GM23248 (cell line): ENCODE measurements at regions not wholly inside any gene's neighbourhood (a gene's known extent, or its start where the extent isn't known, plus 50 kb on each side); places are given as distances from the start of the nearest gene placed in this dataset.

Experiments
- DNase-seq: peaks from one replicate; pipeline ENCODE4 v3.0.0-alpha.2; 2015
- H2AFZ ChIP-seq: fragments of 200-600 bp; sonication (generic); 2 replicates; pipeline ENCODE4 v1.6.1; 2016; ENCODE audit warnings: antibody characterized with exemption
- H3F3A ChIP-seq: fragments of 200-600 bp; sonication (generic); 2 replicates; pipeline ENCODE4 v1.6.1; 2016; ENCODE audit warnings: mild to moderate bottlenecking, antibody characterized with exemption, mixed run types; ENCODE audit not compliant: insufficient read depth
- H3K27ac ChIP-seq: fragments of 200-600 bp; sonication (generic); 2 replicates; pipeline ENCODE4 v1.5.1; 2016; ENCODE audit warnings: mild to moderate bottlenecking
- H3K27me3 ChIP-seq: fragments of 200-600 bp; sonication (generic); replicated peaks from 2 replicates; pipeline ENCODE4 v1.6.1; 2016; ENCODE audit warnings: mild to moderate bottlenecking; ENCODE audit not compliant: insufficient read depth
- H3K36me3 ChIP-seq: fragments of 200-600 bp; sonication (generic); 2 replicates; pipeline ENCODE4 v1.6.1; 2016; ENCODE audit warnings: low read depth, mild to moderate bottlenecking
- H3K4me1 ChIP-seq: fragments of 200-600 bp; sonication (generic); 2 replicates; pipeline ENCODE4 v1.6.1; 2016; ENCODE audit warnings: mild to moderate bottlenecking; ENCODE audit not compliant: insufficient read depth
- H3K4me2 ChIP-seq: fragments of 200-600 bp; sonication (generic); one replicate; pipeline ENCODE4 v1.6.1; 2016; ENCODE audit warnings: mild to moderate bottlenecking; ENCODE audit not compliant: unreplicated experiment
- H3K4me3 ChIP-seq: fragments of 200-600 bp; sonication (generic); 2 replicates; pipeline ENCODE4 v1.5.1; 2016; ENCODE audit warnings: mild to moderate bottlenecking
- H3K79me2 ChIP-seq: fragments of 200-600 bp; sonication (generic); 2 replicates; pipeline ENCODE4 v1.6.1; 2016; ENCODE audit warnings: mild to moderate bottlenecking; ENCODE audit not compliant: insufficient read depth
- H3K9ac ChIP-seq: fragments of 200-600 bp; sonication (generic); 2 replicates; pipeline ENCODE4 v1.6.1; 2016; ENCODE audit warnings: mild to moderate bottlenecking
- H3K9me2 ChIP-seq: fragments of 200-600 bp; sonication (generic); 2 replicates; pipeline ENCODE4 v1.6.1; 2016; ENCODE audit warnings: mixed run types, mild to moderate bottlenecking, moderate library complexity; ENCODE audit not compliant: insufficient read depth
- H3K9me3 ChIP-seq: fragments of 200-600 bp; sonication (generic); one replicate; pipeline ENCODE4 v1.6.1; 2017; ENCODE audit warnings: low read depth
- H4K20me1 ChIP-seq: fragments of 200-600 bp; sonication (generic); 2 replicates; pipeline ENCODE4 v1.6.0; 2016; ENCODE audit not compliant: insufficient read depth
- EZH2 ChIP-seq: fragments of 200-600 bp; sonication (generic); IDR thresholded peaks from 2 replicates; pipeline ENCODE4 v1.6.1; 2018; ENCODE audit warnings: antibody characterized with exemption, mild to moderate bottlenecking; ENCODE audit not compliant: insufficient read depth, poor library complexity, severe bottlenecking
- EZH2phosphoT487 ChIP-seq: fragments of 200-600 bp; sonication (generic); IDR thresholded peaks from 2 replicates; pipeline ENCODE4 v1.6.1; 2018; ENCODE audit warnings: antibody characterized with exemption, moderate library complexity, mild to moderate bottlenecking, low read depth; ENCODE audit not compliant: insufficient read depth
- WGBS, 2 experiments: methylation state at CpG; one replicate each; pipeline ENCODE4 v1.1.6; 2015 to 2017; ENCODE audit warnings: low lambda C conversion rate in 2 of 2, low coverage in 1 of 2; ENCODE audit errors: missing lambda C conversion rate in 2 of 2; 5-methylcytosine and 5-hydroxymethylcytosine counted together
- in situ Hi-C: fragments of 300-500 bp; cut with MboI; formaldehyde crosslinking; loops from 2 replicates; pipeline ENCODE4 v1.15.0; 2020

GRCh38 chr10:83701799-83702198 is 437.5 kb upstream of the GHITM start:
- Histone ChIP-seq H3K27me3 (no peaks in the 10 kb centered on the region), H3K79me2 (no peaks in the 10 kb centered on the region), H4K20me1 (no peaks in the 10 kb centered on the region), H3K9ac (no peak overlapping the region), H3K4me2 (no peak overlapping the region), H3K36me3 (no peaks in the 10 kb centered on the region), H3F3A (no peaks in the 10 kb centered on the region), H2AFZ (no peak overlapping the region), H3K27ac (no peak overlapping the region), H3K9me2 (no peaks in the 10 kb centered on the region), H3K4me3 (no peak overlapping the region), H3K4me1 (no peaks in the 10 kb centered on the region), H3K9me3 (no peaks in the 10 kb centered on the region)
- in situ Hi-C loops, result no loop called here
- DNase-seq, result no peak
- TF ChIP-seq EZH2, result no peak
- TF ChIP-seq EZH2phosphoT487, result no peak
- WGBS, 2 experiments, result 36 to 39% methylated on average over 3 of the region's 3 CpGs

- TF ChIP-seq EZH2phosphoT487 (no peak), EZH2 (no peak)
- DNase-seq, result no peak
- no peaks in the 10 kb centered on the region for H3K9me2 ChIP-seq
- 8 to 16% methylated on average over 3 of the region's 3 CpGs for WGBS, 2 experiments
- H3K36me3 ChIP-seq, result no peaks in the 10 kb centered on the region
- H3K9ac ChIP-seq, result no peak overlapping the region
- H3K9me3 ChIP-seq, result no peaks in the 10 kb centered on the region
- H3K4me3 ChIP-seq, result no peak overlapping the region
- H3K4me1 ChIP-seq, result no peaks in the 10 kb centered on the region
- no peaks in the 10 kb centered on the region for H3K79me2 ChIP-seq
- no peak overlapping the region for H3K27ac ChIP-seq
- no peaks in the 10 kb centered on the region for H3K27me3 ChIP-seq
- H3K4me2 ChIP-seq, result no peak overlapping the region
- H4K20me1 ChIP-seq, result no peaks in the 10 kb centered on the region
- H2AFZ ChIP-seq, result no peak overlapping the region
- no peaks in the 10 kb centered on the region for H3F3A ChIP-seq
- in situ Hi-C loops, result no loop called here
Measured at GRCh38 chr10:83702731-83703130, 436.6 kb upstream of the GHITM start.

- H3K4me1 ChIP-seq, result no peaks in the 10 kb centered on the region
- DNase-seq, result no peak
- in situ Hi-C loops, result no loop called here
- no peaks in the 10 kb centered on the region for H4K20me1 ChIP-seq
- no peaks in the 10 kb centered on the region for H3F3A ChIP-seq
- no peak overlapping the region for H3K27ac ChIP-seq
- no peaks in the 10 kb centered on the region for H3K79me2 ChIP-seq
- no peaks in the 10 kb centered on the region for H3K9me2 ChIP-seq
- whole genome bisulfite sequencing, 2 experiments, result 0 to 4% methylated on average over 1 of the region's 1 CpG
- H3K4me3 ChIP-seq, result no peak overlapping the region
- H3K36me3 ChIP-seq, result no peaks in the 10 kb centered on the region
- no peak overlapping the region for H3K9ac ChIP-seq
- H2AFZ ChIP-seq, result no peak overlapping the region
- no peaks in the 10 kb centered on the region for H3K9me3 ChIP-seq
- TF ChIP-seq EZH2, result no peak
- TF ChIP-seq EZH2phosphoT487, result no peak
- no peak overlapping the region for H3K4me2 ChIP-seq
- H3K27me3 ChIP-seq, result no peaks in the 10 kb centered on the region
Measured at GRCh38 chr10:83706120-83706519, 433.2 kb upstream of the GHITM start.

GRCh38 chr10:83706952-83707582 is 432.2 kb upstream of the GHITM start:
- Histone ChIP-seq H3K4me3 (no peak overlapping the region), H3K79me2 (no peaks in the 10 kb centered on the region), H3K27me3 (no peaks in the 10 kb centered on the region), H3K4me2 (no peak overlapping the region), H3K9me2 (no peaks in the 10 kb centered on the region), H2AFZ (no peak overlapping the region), H3K9me3 (no peaks in the 10 kb centered on the region), H4K20me1 (no peaks in the 10 kb centered on the region), H3F3A (no peaks in the 10 kb centered on the region), H3K4me1 (no peaks in the 10 kb centered on the region), H3K36me3 (no peaks in the 10 kb centered on the region), H3K9ac (no peak overlapping the region), H3K27ac (no peak overlapping the region)
- in situ Hi-C loops, result no loop called here
- WGBS, 2 experiments, result 7 to 13% methylated on average over 2 of the region's 2 CpGs
- DNase-seq, result no peak
- no peak for TF ChIP-seq EZH2phosphoT487
- no peak for TF ChIP-seq EZH2

GRCh38 chr10:83713423-83713822 is 425.9 kb upstream of the GHITM start:
- no peaks in the 10 kb centered on the region for H3F3A ChIP-seq
- H4K20me1 ChIP-seq, result no peaks in the 10 kb centered on the region
- no peaks in the 10 kb centered on the region for H3K4me1 ChIP-seq
- in situ Hi-C loops, result no loop called here
- no peak overlapping the region for H3K4me2 ChIP-seq
- TF ChIP-seq EZH2 (no peak), EZH2phosphoT487 (no peak)
- whole genome bisulfite sequencing, 2 experiments, result 19 to 29% methylated on average over 1 of the region's 1 CpG
- no peaks in the 10 kb centered on the region for H3K27me3 ChIP-seq
- H3K4me3 ChIP-seq, result no peak overlapping the region
- H3K9me2 ChIP-seq, result no peaks in the 10 kb centered on the region
- no peaks in the 10 kb centered on the region for H3K79me2 ChIP-seq
- H3K27ac ChIP-seq, result no peak overlapping the region
- no peak overlapping the region for H3K9ac ChIP-seq
- H2AFZ ChIP-seq, result no peak overlapping the region
- DNase-seq, result no peak
- no peaks in the 10 kb centered on the region for H3K36me3 ChIP-seq
- H3K9me3 ChIP-seq, result no peaks in the 10 kb centered on the region
